ENCODE measurements at regions not wholly inside any gene's neighbourhood (a gene's known extent, or its start where the extent isn't known, plus 50 kb on each side); places are given as distances from the start of the nearest gene placed in this dataset.

GRCh38 chr10:128803790-128804189 is 663.3 kb upstream of the MGMT start:
- TF ChIP-seq, protein P1, sequence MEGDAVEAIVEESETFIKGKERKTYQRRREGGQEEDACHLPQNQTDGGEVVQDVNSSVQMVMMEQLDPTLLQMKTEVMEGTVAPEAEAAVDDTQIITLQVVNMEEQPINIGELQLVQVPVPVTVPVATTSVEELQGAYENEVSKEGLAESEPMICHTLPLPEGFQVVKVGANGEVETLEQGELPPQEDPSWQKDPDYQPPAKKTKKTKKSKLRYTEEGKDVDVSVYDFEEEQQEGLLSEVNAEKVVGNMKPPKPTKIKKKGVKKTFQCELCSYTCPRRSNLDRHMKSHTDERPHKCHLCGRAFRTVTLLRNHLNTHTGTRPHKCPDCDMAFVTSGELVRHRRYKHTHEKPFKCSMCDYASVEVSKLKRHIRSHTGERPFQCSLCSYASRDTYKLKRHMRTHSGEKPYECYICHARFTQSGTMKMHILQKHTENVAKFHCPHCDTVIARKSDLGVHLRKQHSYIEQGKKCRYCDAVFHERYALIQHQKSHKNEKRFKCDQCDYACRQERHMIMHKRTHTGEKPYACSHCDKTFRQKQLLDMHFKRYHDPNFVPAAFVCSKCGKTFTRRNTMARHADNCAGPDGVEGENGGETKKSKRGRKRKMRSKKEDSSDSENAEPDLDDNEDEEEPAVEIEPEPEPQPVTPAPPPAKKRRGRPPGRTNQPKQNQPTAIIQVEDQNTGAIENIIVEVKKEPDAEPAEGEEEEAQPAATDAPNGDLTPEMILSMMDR (IDR thresholded peaks at IDR 0.05), result no peak
- no peak for TF ChIP-seq EZH2 (IDR thresholded peaks at IDR 0.05)
